Lower leg skin (tissue), 3 donors: ENCODE measurements at regions not wholly inside any gene's neighbourhood (a gene's known extent, or its start where the extent isn't known, plus 50 kb on each side); places are given as distances from the start of the nearest gene placed in this dataset.

Experiments used
- CTCF ChIP-seq, 3 donors: fragments of 450-650 bp; IDR thresholded peaks; one replicate each; pipeline ENCODE4 v1.5.1; 2016; ENCODE audit warnings: antibody characterized with exemption in 3 of 3, mild to moderate bottlenecking in 3 of 3, moderate library complexity in 2 of 3
- POLR2A ChIP-seq, 2 donors: fragments of 450-650 bp; IDR thresholded peaks; one replicate each; pipeline ENCODE4 v1.6.1; 2016 to 2017; ENCODE audit warnings: antibody characterized with exemption in 2 of 2, mild to moderate bottlenecking in 1 of 2, moderate library complexity in 1 of 2

- TF ChIP-seq CTCF (IDR thresholded peaks at IDR 0.05), result no peak
- TF ChIP-seq POLR2A (IDR thresholded peaks at IDR 0.05), result no peak
These were observed 140.5 kb upstream of the CRHR1 start for GRCh38 chr17:45643591-45643990.
